G401.6 (cell line): ENCODE measurements at regions not wholly inside any gene's neighbourhood (a gene's known extent, or its start where the extent isn't known, plus 50 kb on each side); places are given as distances from the start of the nearest gene placed in this dataset.
"Not testable (repeated sequence)": the region's sequence is repeated elsewhere in the genome, so short reads cannot be mapped to it uniquely, and the experiment has no call there.

Experiments used
- FAIRE-seq: peaks from 2 replicates; lab custom pipeline; 2012; peaks lifted over from hg19 to GRCh38; lab: Jason Lieb, UNC

DNA sequence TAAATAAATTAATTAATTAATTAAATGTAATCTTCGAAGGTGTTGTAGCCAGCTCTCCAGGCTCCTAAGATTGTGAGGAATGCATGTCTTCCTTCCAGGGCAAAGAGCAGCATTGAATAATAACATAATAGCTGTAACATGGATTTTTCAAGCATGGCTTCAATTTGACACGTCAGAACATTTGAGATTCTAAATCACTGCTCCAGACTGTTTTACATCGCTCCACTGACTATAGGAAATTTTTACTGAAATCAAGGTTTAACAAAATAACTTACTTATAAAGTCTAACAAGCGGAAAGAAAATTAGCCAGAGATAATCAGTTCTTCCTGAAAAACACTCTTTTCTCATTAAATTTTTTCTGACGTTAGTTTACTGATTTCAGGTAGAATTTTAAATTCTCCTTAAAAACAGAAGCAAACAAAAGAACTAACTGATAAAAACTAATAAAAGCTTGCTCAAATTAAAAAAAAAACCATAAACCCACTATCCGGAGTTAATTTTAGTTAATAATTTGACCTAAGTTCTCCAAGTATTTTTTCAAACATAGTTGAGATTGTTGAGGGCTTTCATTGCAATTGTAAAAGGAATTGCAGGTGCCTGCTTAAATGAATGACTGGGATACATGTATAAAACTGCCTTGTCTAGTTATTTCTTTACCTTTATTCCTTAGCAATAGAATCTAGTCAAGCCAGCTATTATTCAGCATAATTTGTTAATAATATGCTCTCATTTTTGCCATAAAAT is 51.2 kb upstream of the SGCE start:
- FAIRE-seq, result no peak

DNA sequence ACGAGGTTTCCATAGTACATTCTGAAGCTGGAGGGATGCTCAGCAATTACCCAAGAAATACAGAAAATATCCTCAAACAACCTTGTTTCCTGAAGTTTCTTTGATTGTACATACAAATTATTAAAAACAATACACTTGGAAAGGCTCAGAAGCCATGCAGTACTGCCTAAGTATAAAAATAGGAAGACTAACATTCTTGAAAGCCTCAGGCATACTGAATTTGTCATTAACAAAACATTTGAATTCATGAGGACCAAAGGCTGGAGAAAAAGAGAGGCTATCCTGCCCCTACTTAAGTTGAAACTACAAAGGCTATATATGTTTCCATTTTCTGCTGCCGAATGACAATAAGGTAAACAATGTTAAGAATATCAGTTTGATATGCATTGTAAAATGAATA is 54.3 kb upstream of the SGCE start:
- FAIRE-seq, result no peak

DNA sequence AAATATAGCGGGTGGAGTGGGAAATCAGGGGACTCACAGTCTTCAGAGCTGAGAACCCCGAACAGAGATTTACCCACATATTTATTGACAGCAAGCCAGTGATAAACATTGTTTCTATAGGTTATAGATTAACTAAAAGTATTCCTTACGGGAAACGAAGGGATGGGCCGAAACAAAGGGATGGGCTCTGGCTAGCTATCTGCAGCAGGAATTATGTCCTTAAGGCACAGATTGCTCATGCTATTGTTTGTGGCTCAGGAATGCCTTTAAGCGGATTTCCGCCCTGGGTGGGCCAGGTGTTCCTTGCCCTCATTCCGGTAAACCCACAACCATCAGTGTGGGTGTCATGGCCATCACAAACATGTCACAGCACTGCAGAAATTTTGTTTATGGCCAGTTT is 66.4 kb upstream of the SGCE start:
- FAIRE-seq, result not testable (repeated sequence)

DNA sequence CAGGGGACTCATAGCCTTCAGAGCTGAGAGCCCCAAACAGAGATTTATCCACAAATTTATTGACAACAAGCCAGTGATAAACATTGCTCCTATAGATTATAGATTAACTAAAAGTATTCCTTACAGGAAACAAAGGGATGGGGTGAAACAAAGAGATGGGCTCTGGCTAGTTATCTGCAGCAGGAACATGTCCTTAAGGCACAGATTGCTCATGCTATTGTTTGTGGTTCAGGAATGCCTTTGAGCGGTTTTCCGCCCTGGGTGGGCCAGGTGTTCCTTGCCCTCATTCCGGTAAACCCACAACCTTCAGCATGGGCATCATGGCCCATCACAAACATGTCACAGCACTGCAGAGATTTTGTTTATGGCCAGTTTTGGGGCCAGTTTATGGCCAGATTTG is 73.0 kb upstream of the SGCE start:
- FAIRE-seq, result not testable (repeated sequence)

DNA sequence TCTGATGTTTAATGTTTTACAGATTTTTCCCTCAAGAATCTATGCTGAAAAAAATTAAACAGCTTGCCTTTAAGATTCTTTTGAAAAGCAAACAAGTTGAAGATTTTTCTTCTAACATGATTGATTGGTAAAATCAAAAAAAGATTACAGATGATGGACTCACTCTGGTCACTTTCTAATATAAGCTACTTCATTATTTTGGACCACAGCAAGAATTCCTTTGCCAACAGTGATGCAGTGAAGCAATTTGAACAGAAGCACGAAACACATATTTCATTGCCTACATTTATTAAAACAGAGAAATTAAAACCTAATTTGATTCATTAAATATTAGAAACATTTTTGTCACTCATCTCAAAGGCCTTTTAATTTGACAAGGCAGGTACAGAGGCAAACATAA is 82.1 kb upstream of the SGCE start:
- no peak for FAIRE-seq

DNA sequence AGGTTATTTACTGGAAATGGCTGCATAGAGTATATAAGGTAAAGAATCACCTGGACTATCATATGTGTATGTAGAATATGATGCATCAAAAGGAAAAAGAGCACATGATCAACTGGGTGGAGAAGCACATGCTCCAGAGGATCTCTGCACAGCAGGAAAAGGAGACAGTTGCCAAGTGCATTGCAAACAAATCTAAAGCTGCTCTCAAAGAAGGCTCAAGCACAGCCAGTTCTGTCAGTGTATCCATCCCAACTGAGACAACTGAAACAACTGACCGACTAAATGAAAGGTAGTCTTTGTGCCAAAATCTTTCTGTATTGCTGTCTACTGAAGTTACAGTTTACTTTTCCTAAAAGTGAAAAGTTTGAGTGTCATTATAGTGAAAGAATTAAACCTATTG is 83.2 kb upstream of the SGCE start:
- FAIRE-seq, result no peak

DNA sequence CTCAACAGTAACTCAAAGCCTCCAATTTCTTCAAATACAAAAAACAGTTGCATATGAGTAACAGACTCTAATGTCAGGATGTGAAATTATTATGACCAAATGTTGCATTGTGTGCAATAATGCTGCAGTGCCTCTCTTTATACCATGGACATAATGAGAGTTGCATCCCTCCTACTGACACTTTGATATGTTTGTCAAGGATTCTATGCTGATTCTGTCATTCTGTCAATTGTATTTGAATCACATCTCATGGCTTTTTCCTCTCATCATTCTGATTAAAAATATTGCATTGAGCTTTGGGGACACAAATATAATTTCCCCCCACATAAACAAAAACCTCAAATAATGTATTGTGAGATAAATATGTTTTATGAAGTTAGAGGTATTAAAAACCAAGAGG is 84.6 kb upstream of the SGCE start:
- FAIRE-seq, result no peak

DNA sequence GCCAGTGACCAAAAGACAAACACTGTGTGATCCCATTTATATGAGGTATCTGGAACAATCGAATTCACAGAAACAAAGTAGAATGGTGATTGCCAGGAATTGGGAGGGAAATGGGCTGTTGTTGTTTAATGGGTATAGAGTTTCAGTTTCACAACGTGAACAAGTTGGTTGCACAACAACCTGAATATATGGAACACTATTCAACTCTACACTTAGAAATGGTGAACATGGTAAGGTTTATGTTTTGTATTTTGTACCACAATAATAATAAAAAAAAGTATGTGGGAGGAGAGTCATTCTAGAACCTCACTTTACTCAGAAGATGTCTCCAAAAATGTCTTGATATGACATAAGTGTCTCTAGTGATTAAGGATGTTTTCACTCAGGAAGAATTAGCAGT is 85.2 kb upstream of the SGCE start:
- no peak for FAIRE-seq

DNA sequence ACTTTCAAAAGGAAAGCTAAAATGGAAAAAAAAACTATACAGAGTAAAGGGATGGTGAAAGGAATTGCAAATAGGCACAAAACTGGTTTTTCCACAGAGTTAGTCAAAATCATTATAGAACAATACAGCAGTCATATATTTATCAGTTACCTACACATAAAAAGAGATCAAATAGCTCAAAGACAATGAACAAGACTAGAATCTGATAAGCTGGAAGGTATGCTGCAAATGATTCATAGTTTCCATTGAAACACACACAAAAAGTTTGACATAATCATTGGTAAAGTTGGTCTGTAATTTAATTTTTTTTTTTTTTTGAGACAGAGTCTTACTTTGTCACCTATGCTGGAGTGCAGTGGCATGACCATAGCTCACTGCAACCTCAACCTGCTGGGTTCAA is 92.4 kb upstream of the SGCE start:
- no peak for FAIRE-seq

DNA sequence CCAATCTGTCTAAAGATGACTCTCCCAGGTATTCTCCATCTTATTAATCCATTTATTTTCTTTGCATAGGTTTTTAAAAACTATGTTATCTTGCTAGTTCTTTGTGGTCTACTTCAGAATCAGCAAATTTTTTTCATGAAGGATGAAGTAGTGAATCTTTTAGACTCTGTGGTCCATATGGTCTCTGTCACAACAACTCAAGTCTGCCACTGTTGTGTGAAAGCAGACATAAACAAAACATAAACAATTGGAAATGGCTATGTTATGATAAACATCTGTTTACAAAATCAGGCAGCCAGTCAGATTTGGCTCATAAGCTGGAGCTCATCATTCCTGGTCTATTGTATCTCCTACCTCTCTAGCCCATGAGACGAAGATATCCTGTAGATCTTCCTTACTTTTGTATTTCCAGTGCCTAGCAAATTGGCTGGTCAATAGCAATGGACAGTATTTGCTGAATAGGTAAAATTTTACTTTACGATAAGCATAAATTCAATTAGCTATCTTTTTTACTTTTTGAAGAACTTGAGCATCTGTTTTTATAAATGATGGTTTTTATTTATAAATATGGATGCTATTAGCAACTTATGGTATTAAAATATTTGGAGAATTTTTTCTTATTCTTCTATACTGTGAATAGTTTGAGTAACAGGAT is 104.6 kb upstream of the SGCE start:
- peak; percentile 41 for FAIRE-seq

DNA sequence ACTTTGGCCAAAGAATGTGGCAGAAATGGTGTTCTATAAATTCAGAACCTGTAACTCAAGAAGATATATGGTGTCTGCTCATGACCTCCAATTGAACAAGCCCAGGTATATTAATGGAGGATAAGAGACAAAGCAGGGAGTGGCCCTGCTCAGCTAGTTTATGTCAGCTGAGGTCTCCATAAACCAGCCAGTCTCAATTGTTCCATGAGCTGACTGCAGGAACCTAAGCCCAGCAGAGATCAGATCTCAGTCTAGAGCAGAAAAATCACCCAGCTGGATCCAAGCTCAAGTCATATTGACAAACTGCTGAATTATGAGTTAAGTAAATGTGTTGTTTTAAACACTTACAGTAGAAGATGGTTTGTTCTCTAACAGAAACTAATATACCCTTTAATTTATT is 105.5 kb upstream of the SGCE start:
- no peak for FAIRE-seq

DNA sequence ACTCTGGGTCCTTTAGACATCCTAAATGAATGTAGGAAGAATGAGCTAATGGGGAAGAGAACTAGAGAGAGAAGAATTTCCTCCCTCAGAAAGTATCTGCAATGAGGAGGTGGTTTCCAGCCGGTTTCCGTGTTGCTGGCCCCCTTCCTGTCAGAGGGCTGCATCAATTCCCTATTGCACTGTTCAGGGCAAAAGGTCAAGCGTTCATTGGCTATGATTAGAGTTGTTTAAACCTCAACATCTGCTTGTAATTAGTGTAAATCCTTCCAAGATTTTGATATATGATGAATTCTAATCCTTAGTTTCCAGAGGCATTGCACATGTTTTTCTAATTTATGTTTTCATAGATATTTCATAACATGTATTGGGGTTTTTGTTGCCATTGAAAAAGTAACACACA is 107.3 kb upstream of the SGCE start:
- FAIRE-seq, result no peak

DNA sequence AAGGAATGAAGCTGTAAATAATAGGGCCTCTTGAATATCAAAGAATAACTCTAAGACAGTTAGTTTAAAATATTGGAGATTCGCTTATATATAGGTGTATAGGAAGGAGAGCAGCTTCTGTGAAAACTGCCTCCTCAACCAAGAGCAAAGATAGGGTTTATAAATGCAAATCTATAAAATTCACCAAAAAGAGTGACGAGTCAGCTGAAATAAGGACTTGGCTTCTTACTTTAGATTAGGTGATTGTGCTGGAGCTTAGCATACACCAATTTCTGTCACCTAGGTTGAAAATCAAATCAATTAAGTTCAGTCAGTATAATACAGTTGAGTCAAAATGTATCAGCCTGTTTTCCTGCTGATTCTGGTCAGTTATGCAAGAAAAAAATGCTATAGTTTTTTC is 113.8 kb upstream of the SGCE start:
- FAIRE-seq, result no peak

DNA sequence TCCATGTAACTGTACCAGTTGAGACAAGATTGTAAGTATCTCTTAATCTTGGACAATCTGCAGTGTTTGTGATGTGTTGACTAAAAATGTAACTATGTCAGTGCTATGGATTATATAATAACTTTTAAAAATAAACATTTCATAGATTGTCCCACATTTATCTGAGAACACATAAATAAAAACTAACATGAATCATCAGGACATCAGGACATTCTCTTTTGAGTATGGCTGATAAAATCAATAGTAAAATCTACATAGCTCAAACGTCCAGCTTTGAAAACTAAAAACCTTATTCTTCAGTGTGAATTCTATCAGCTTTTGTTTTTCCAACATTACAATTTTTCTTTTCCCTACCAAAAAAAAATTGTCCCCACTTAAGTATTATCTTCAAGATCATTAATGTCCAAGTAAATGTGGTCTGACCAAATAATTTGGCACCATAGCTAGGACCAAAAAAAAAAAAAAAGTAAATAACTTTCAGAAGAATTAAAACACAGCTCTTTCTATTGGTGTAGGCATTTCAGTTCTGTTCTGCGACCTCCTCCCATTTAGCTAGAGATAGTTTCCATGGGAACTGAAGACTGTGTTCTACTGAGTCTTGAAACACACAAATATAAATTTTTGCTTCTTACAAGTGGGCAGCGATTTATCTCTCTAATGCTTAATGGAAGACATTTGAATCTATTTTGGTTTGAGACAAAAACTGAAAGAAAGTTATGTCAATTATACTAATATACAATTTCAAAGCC is 123.0 kb upstream of the SGCE start:
- FAIRE-seq, result no peak

DNA sequence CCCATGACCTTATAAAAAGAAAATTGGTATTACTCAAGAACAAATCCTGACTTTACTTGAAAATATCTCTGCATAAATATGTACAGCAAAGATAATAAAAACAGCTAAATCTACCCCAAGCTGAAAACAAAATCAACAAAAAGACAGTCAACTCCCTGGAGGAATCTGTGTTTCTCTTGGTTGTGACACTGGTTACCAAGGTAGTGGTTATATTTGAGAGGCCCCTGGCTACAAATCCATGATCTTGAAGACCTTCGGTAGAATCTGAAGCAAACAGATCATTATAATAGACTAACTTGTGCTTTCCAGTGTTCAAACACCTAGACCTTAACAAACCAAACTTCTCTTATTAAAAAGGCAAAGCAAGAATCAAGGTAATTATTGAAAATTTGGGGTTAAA is 123.9 kb upstream of the SGCE start:
- FAIRE-seq, result no peak

DNA sequence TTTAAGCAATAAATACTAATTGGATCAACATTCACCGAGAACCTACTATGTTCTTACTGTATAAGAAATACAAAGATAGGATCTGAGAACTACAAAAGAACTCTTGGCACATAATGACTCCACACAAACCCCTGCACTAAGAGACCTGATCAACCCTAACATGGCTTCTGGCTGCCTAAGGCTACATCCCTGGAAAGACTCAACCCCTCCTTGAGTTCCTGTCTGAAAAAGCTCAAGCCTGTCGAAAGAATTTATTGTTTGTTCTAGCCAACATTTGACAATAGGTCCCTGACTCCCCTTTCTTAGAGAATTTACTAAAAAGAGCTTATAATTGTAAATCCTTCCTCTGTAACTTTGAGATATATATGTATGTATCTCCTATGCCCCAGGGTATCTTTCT is 125.3 kb upstream of the SGCE start:
- no peak for FAIRE-seq

DNA sequence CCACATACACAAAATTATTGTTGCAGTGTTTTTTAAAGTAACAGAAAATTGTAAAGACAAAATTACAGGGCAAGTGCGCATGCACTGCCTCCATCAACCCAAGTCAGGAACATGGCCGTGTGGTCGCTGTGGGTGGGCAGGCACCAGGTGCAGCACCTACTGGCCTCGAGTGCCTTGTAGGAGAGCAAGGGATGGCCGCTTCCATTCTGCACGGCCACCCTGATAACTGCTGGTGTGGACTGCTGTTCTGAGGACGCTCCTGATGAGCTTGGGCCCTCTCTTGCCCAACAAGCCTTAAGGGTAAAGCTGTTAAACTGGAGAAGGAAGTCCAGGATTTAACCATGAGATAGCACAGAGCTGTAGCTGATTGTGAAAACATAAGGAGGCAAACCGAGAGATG is 124.6 kb upstream of the PPP1R9A start:
- FAIRE-seq, result no peak

DNA sequence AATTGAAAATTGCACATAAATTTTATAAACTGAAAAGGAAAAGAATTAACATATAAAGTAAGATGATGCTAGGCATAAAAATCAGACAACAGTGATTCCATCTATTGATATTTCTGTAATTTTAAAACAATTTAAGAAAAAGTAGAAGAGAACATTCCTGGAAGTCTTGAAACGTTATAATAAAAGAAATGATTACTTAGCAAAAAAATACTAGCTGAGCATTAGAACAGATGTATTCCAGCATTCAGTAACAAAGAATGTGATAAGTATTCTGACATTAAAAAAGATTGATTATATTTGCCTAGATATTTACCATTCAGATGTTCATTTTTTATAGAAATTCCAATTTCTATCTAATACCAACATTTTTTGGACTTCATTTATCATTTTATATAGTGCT is 120.1 kb upstream of the PPP1R9A start:
- FAIRE-seq, result no peak

DNA sequence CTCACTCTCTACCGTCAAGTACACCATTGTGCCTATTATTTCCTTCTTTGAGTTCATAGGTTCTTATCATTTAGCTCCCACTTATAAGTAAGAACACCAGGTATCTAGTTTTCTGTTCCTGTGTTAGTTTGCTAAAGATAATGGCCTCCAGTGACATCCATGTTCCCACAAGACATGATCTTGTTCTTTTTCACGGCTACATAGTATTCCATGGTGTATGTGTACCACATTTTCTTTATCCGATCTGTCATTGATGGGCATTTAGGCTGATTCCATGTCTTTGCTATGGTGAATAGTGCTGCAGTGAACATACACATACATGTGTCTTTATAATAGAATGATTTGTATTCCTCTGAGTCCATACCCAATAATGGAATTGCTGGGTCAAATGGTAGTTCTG is 119.0 kb upstream of the PPP1R9A start:
- FAIRE-seq, result not testable (repeated sequence)

DNA sequence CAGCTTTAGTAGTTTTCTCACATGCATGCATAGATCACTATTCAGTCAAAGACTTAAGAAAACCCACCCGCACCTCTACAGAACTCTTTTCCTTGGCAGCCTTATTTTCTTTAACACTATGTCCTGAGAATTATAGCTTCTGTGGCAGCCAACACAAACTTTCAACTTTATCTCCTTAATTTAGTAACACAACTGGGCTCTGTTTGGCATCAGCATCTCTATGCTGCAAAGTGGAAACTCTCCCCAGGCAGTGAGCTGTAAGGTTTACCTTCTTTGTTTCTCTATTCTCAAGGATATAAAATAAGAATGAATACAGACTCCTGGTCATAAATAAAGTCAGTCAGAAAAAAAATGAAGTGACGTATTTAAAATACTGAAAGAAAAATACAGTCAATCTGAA is 115.2 kb upstream of the PPP1R9A start:
- FAIRE-seq, result no peak

DNA sequence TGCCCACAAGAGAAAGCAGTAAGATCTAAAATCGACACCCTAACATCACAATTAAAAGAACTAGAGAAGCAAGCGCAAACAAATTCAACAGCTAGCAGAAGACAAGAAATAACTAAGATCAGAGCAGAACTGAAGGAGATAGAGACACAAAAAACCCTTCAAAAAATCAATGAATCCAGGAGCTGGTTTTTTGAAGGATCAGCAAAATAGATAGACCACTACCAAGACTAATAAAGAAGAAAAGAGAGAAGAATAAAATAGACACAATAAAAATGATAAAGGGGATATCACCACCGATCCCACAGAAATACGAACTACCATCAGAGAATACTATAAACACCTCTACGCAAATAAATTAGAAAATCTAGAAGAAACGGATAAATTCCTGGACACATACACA is 110.0 kb upstream of the PPP1R9A start:
- not testable (repeated sequence) for FAIRE-seq

DNA sequence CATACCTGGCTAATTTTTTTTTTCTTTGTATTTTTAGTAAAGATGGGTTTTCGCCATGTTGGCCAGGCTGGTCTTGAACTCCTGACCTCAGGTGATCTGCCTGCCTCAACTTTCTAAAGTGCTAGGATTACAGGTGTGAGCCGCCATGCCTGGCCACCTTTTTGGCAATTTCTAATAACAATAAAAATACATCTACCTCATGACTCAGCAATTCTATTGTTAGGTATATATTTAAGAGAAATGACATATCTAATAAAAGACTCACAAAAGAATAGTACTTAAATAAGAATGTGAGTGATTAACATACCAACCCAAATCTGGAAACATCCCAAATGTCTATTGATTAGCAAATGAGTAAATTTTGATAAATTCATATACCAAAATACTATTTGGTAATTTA is 103.6 kb upstream of the PPP1R9A start:
- no peak for FAIRE-seq

DNA sequence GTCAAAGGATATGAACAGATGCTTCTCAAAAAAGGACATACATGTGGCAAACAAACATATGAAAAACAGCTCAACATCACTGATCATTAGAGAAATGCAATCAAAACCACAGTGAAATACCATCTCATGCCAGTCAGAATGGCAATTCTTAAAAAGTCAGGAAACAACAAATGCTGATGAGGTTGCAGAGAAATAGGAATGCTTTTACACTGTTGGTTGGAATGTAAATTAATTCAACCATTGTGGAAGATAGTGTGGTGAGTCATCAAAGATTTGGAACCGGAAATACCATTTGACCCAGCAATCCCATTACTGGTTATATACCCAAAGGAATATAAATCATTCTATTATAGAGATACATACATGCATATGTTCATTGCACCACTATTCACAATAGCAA is 98.7 kb upstream of the PPP1R9A start:
- not testable (repeated sequence) for FAIRE-seq

DNA sequence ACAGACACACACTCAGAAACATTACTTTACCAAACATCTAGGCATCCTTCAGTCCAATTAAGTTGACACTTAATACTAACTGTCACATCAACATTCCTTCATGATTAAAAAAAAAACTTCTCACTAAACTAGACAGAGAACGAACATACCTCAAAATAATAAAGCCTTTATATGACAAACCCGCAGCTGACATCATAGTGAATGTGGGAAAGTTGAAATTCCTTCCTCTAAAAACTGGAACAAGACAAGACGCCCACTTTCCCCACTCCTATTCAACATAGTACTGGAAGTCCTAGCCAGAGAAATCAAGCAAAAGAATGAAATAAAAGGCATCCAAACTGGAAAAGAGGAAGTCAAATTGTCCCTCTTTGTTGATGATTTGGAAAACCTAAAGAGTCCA is 96.9 kb upstream of the PPP1R9A start:
- FAIRE-seq, result no peak
